Fibroblast of lung (primary cell): ENCODE measurements at regions not wholly inside any gene's neighbourhood (a gene's known extent, or its start where the extent isn't known, plus 50 kb on each side); places are given as distances from the start of the nearest gene placed in this dataset.
"Not testable (repeated sequence)": the region's sequence is repeated elsewhere in the genome, so short reads cannot be mapped to it uniquely, and the experiment has no call there.

Experiments used
- DNase-seq, 2 donors: peaks; one replicate each; pipeline versions ENCODE4 v3.0.0 to v3.0.0-alpha.2; 2010; ENCODE audit warnings: low read depth in 2 of 2
- H2AFZ ChIP-seq: 2 replicates; pipeline ENCODE4 v1.5.1; 2012; ENCODE audit warnings: low read length, control low read depth, inconsistent platforms
- H3K27ac ChIP-seq: 2 replicates; pipeline ENCODE4 v1.5.1; 2011; ENCODE audit warnings: low read length, control low read depth; ENCODE audit not compliant: insufficient read depth
- H3K27me3 ChIP-seq: 2 replicates; pipeline ENCODE4 v1.5.1; 2011; ENCODE audit warnings: mild to moderate bottlenecking, low read length; ENCODE audit not compliant: control insufficient read depth, insufficient read depth
- H3K36me3 ChIP-seq: 2 replicates; pipeline ENCODE4 v1.5.1; 2011; ENCODE audit warnings: low read length; ENCODE audit not compliant: control insufficient read depth, insufficient read depth
- H3K4me1 ChIP-seq: 2 replicates; pipeline ENCODE4 v1.5.1; 2011; ENCODE audit warnings: low read length; ENCODE audit not compliant: control insufficient read depth, insufficient read depth; ENCODE audit errors: extremely low read depth
- H3K4me2 ChIP-seq: 2 replicates; pipeline ENCODE4 v1.5.1; 2011; ENCODE audit warnings: low read length, control low read depth; ENCODE audit not compliant: insufficient read depth; ENCODE audit errors: extremely low read depth
- H3K4me3 ChIP-seq, 4 experiments: fragments of 200-600 bp in 1 of 4; sonication (generic) in 1 of 4; replicated peaks in 1 of 4; 2 replicates each; pipeline ENCODE4 v1.5.1; 2011 to 2016; ENCODE audit warnings: low read length in 4 of 4, low read depth in 3 of 4, mild to moderate bottlenecking in 3 of 4, control low read depth in 2 of 4, inconsistent platforms in 1 of 4, mixed read lengths in 1 of 4; ENCODE audit not compliant: insufficient read depth in 1 of 4; ENCODE audit errors: control extremely low read depth in 1 of 4
- H3K79me2 ChIP-seq: 2 replicates; pipeline ENCODE4 v1.5.1; 2012; ENCODE audit warnings: mild to moderate bottlenecking, low read length, inconsistent platforms; ENCODE audit not compliant: control insufficient read depth, insufficient read depth
- H3K9ac ChIP-seq: 2 replicates; pipeline ENCODE4 v1.5.1; 2011; ENCODE audit warnings: mild to moderate bottlenecking, low read length, control low read depth; ENCODE audit not compliant: insufficient read depth
- H3K9me3 ChIP-seq: 2 replicates; pipeline ENCODE4 v1.5.1; 2012; ENCODE audit warnings: low read depth, low read length; ENCODE audit not compliant: control insufficient read depth, insufficient read depth
- H4K20me1 ChIP-seq: 2 replicates; pipeline ENCODE4 v1.5.1; 2011; ENCODE audit warnings: low read length; ENCODE audit not compliant: control insufficient read depth, insufficient read depth; ENCODE audit errors: extremely low read depth
- EZH2 ChIP-seq: IDR thresholded peaks from 2 replicates; pipeline ENCODE4 v1.5.1; 2012; ENCODE audit warnings: low read length, control low read depth, mild to moderate bottlenecking; ENCODE audit errors: missing control alignments
- TF ChIP-seq, protein P1 (sequence below), 2 donors: IDR thresholded peaks in 1 of 2; conservative IDR thresholded peaks in 1 of 2; 1 replicate in 1 of 2; 2 replicates in 1 of 2; pipeline ENCODE4 v1.5.1; 2011 to 2012; ENCODE audit warnings: low read length in 2 of 2, control low read depth in 1 of 2, inconsistent platforms in 1 of 2, low read depth in 1 of 2, mild to moderate bottlenecking in 1 of 2

GRCh38 chrX:143336261-143336660, 181.0 kb downstream of the SPANXN3 start:
- Histone ChIP-seq H3K4me2 (no peak overlapping the region), H3K4me3 (no peak overlapping the region), H4K20me1 (no peaks in the 10 kb centered on the region), H3K27me3 (no peaks in the 10 kb centered on the region), H3K9me3 (no peaks in the 10 kb centered on the region), H3K4me1 (no peaks in the 10 kb centered on the region), H3K9ac (no peak overlapping the region), H3K79me2 (no peaks in the 10 kb centered on the region), H3K27ac (no peak overlapping the region), H2AFZ (no peak overlapping the region), H3K36me3 (no peaks in the 10 kb centered on the region)
- DNase-seq: no peak
- TF ChIP-seq, protein P1, sequence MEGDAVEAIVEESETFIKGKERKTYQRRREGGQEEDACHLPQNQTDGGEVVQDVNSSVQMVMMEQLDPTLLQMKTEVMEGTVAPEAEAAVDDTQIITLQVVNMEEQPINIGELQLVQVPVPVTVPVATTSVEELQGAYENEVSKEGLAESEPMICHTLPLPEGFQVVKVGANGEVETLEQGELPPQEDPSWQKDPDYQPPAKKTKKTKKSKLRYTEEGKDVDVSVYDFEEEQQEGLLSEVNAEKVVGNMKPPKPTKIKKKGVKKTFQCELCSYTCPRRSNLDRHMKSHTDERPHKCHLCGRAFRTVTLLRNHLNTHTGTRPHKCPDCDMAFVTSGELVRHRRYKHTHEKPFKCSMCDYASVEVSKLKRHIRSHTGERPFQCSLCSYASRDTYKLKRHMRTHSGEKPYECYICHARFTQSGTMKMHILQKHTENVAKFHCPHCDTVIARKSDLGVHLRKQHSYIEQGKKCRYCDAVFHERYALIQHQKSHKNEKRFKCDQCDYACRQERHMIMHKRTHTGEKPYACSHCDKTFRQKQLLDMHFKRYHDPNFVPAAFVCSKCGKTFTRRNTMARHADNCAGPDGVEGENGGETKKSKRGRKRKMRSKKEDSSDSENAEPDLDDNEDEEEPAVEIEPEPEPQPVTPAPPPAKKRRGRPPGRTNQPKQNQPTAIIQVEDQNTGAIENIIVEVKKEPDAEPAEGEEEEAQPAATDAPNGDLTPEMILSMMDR (conservative IDR thresholded peaks at IDR 0.05 in 1 of 2, IDR thresholded peaks at IDR 0.05 in 1 of 2; ENCODE audit: low read depth in 1 of 2, low read length in 2 of 2): no peak
- no peak for TF ChIP-seq EZH2

DNA sequence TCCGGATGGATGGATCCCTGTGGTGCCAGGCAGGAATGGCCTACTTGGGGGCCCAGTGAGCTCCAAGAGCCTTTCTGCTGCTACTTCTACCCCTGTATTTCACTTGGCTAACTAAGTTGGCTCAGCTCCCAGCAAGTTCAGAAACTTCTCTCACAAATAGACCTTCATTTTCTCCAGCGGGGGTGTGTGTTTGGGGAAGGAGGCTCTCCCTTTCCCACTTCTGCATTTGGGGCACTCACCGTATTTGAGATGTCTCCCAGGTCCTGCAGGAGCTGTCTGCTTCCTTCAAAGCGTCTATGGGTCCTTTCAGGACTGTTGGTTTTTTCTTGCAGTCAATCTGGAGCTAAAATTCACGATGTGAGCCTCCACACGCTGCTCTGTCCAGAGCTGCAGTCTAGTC, 197.7 kb downstream of the SPANXN3 start:
- Histone ChIP-seq H3K9me3 (no peaks in the 10 kb centered on the region), H2AFZ (no peak overlapping the region), H4K20me1 (no peaks in the 10 kb centered on the region), H3K27ac (no peak overlapping the region), H3K4me3 (no peak overlapping the region), H3K27me3 (no peaks in the 10 kb centered on the region), H3K79me2 (no peaks in the 10 kb centered on the region), H3K4me2 (no peak overlapping the region), H3K36me3 (no peaks in the 10 kb centered on the region), H3K4me1 (no peaks in the 10 kb centered on the region), H3K9ac (no peak overlapping the region)
- TF ChIP-seq EZH2: no peak
- TF ChIP-seq, protein P1 (conservative IDR thresholded peaks at IDR 0.05 in 1 of 2, IDR thresholded peaks at IDR 0.05 in 1 of 2; ENCODE audit: low read depth in 1 of 2, low read length in 2 of 2): no peak
- no peak for DNase-seq

DNA sequence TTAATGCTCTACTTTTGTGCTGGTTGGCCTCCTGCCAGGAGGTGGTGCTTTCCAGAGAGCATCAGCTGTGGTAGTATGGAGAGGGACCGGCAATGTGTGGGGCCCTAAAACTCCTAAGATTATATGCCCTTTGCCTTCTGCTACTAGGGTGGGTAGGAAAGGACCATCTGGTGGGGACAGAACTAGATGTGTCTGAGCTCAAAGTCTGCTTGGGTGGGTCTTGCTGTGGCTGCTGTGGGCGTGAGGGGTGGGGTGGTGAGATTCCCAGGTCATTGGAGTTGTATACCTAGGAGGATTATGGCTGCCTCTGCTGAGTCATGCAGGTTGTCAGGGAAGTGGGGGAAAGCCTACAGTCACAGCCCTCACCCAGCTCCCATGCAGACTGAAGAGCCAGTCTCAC, 198.4 kb downstream of the SPANXN3 start:
- not testable (repeated sequence) for H3K36me3 ChIP-seq, H3K9ac ChIP-seq, H3K4me3 ChIP-seq

More for the DNA sequence above, 198.4 kb downstream of the SPANXN3 start:
- not testable (repeated sequence) for H2AFZ ChIP-seq, DNase-seq, H3K4me1 ChIP-seq, H3K27ac ChIP-seq, H4K20me1 ChIP-seq, H3K4me2 ChIP-seq, H3K27me3 ChIP-seq, H3K79me2 ChIP-seq, H3K9me3 ChIP-seq
